ENCODE measurements at regions not wholly inside any gene's neighbourhood (a gene's known extent, or its start where the extent isn't known, plus 50 kb on each side); places are given as distances from the start of the nearest gene placed in this dataset.
"Not testable (repeated sequence)": the region's sequence is repeated elsewhere in the genome, so short reads cannot be mapped to it uniquely, and the experiment has no call there.

GRCh38 chr5:13581132-13581531 is 363.4 kb downstream of the DNAH5 start:
- DNase-seq: no peak
- H3K9me3 Mint-ChIP-seq: peaks cover 4% of the 10 kb centered on the region
- intact Hi-C loops (cut with micrococcal nuclease): no loop called here
- ChIA-PET CTCF (no interaction called here), POLR2A (no interaction called here)
- ATAC-seq (ENCODE audit: low read depth): no peak
- no peak overlapping the region for H3K4me3 Mint-ChIP-seq
- H3K27ac Mint-ChIP-seq: no peak overlapping the region
- H3K27me3 Mint-ChIP-seq: no peaks in the 10 kb centered on the region
- H3K4me1 Mint-ChIP-seq: no peaks in the 10 kb centered on the region
- no peak for TF ChIP-seq CTCF (IDR thresholded peaks at IDR 0.05)
- H3K36me3 Mint-ChIP-seq (ENCODE audit: low read depth): no peaks in the 10 kb centered on the region

GRCh38 chr5:13580058-13580457 is 364.4 kb downstream of the DNAH5 start:
- Mint-ChIP-seq H3K4me3 (no peak overlapping the region), H3K36me3 (ENCODE audit: low read depth) (no peaks in the 10 kb centered on the region), H3K9me3 (peaks cover 4% of the 10 kb centered on the region), H3K4me1 (no peaks in the 10 kb centered on the region), H3K27ac (no peak overlapping the region), H3K27me3 (no peaks in the 10 kb centered on the region)
- ATAC-seq (ENCODE audit: low read depth) (no peak), DNase-seq (no peak)
- intact Hi-C loops (cut with micrococcal nuclease): no loop called here
- ChIA-PET POLR2A (no interaction called here), CTCF (no interaction called here)
- no peak for TF ChIP-seq CTCF (IDR thresholded peaks at IDR 0.05)

- CTCF ChIA-PET: interaction anchor here (0.7 kb wide), 1 partner anchor 9 kb away, joined by 3 read pairs; no protein-coding TSS in a partner anchor
- H3K4me3 Mint-ChIP-seq; H3K27ac Mint-ChIP-seq; H3K4me1 Mint-ChIP-seq; DNase-seq; H3K36me3 Mint-ChIP-seq (ENCODE audit: low read depth); POLR2A ChIA-PET; ATAC-seq (ENCODE audit: low read depth); H3K9me3 Mint-ChIP-seq; intact Hi-C loops (cut with micrococcal nuclease); H3K27me3 Mint-ChIP-seq: not testable (repeated sequence)
Measured at GRCh38 chr5:13579091-13579490, 365.4 kb downstream of the DNAH5 start.

GRCh38 chr5:13578311-13579039 is 366.0 kb downstream of the DNAH5 start:
- POLR2A ChIA-PET: not testable (repeated sequence)

GRCh38 chr5:13574574-13574973 is 369.9 kb downstream of the DNAH5 start:
- DNase-seq (no peak), ATAC-seq (ENCODE audit: low read depth) (no peak)
- peaks cover 12% of the 10 kb centered on the region for H3K9me3 Mint-ChIP-seq
- no peaks in the 10 kb centered on the region for H3K4me1 Mint-ChIP-seq
- no peaks in the 10 kb centered on the region for H3K27me3 Mint-ChIP-seq
- H3K36me3 Mint-ChIP-seq (ENCODE audit: low read depth): no peaks in the 10 kb centered on the region
- intact Hi-C loops (cut with micrococcal nuclease): no loop called here
- H3K27ac Mint-ChIP-seq: no peak overlapping the region
- no peak overlapping the region for H3K4me3 Mint-ChIP-seq
- CTCF ChIA-PET: no interaction called here
- no peak for TF ChIP-seq CTCF (IDR thresholded peaks at IDR 0.05)
- POLR2A ChIA-PET: no interaction called here

More at GRCh38 chr5:13578311-13579039, 366.0 kb downstream of the DNAH5 start:
- H3K4me1 Mint-ChIP-seq; H3K36me3 Mint-ChIP-seq (ENCODE audit: low read depth); DNase-seq; intact Hi-C loops (cut with micrococcal nuclease); H3K27me3 Mint-ChIP-seq; ATAC-seq (ENCODE audit: low read depth); H3K27ac Mint-ChIP-seq; H3K4me3 Mint-ChIP-seq; H3K9me3 Mint-ChIP-seq: not testable (repeated sequence)
- CTCF ChIA-PET: interaction anchor here (0.7 kb wide), 1 partner anchor 8 kb away, joined by 3 read pairs; no protein-coding TSS in a partner anchor

GRCh38 chr5:13572163-13572562 is 372.3 kb downstream of the DNAH5 start:
- H3K27ac Mint-ChIP-seq: no peak overlapping the region
- intact Hi-C loops (cut with micrococcal nuclease): no loop called here
- H3K36me3 Mint-ChIP-seq (ENCODE audit: low read depth): no peaks in the 10 kb centered on the region
- no peak for TF ChIP-seq CTCF (IDR thresholded peaks at IDR 0.05)
- H3K27me3 Mint-ChIP-seq: no peaks in the 10 kb centered on the region
- DNase-seq (no peak), ATAC-seq (ENCODE audit: low read depth) (no peak)
- no peak overlapping the region for H3K4me3 Mint-ChIP-seq
- ChIA-PET CTCF (no interaction called here), POLR2A (no interaction called here)
- H3K9me3 Mint-ChIP-seq: peaks cover 8% of the 10 kb centered on the region
- no peaks in the 10 kb centered on the region for H3K4me1 Mint-ChIP-seq

Measured in activated B cell treated with CpG ODN at 0.5 μM for 24 hours (primary cell).